Dermis microvascular lymphatic vessel endothelial cell (primary cell): ENCODE measurements at regions not wholly inside any gene's neighbourhood (a gene's known extent, or its start where the extent isn't known, plus 50 kb on each side); places are given as distances from the start of the nearest gene placed in this dataset.

Experiments used
- DNase-seq, 2 donors: peaks; one replicate each; pipeline versions ENCODE4 v3.0.0 to v3.0.0-alpha.2; 2010; ENCODE audit warnings: low read depth in 2 of 2

GRCh38 chr3:98966862-98967546 is 65.5 kb upstream of the DCBLD2 start:
- no peak for DNase-seq

GRCh38 chr3:98966434-98966833 is 64.9 kb upstream of the DCBLD2 start:
- DNase-seq = peak in 1 of 2 donors; percentile 53

- DNase-seq = no peak
Observed at GRCh38 chr3:98964784-98965183, 63.3 kb upstream of the DCBLD2 start.

- no peak for DNase-seq
Observed at GRCh38 chr3:98963546-98963945, 62.1 kb upstream of the DCBLD2 start.

- DNase-seq = no peak
Observed at GRCh38 chr3:98962951-98963350, 61.5 kb upstream of the DCBLD2 start.

- DNase-seq = peak in 1 of 2 donors; percentile 48
Observed at GRCh38 chr3:98962189-98962930, 60.9 kb upstream of the DCBLD2 start.

GRCh38 chr3:98961161-98962155 is 60.0 kb upstream of the DCBLD2 start:
- no peak for DNase-seq

GRCh38 chr3:98957681-98958080 is 56.2 kb upstream of the DCBLD2 start:
- DNase-seq = no peak

GRCh38 chr3:98956008-98956407 is 54.5 kb upstream of the DCBLD2 start:
- DNase-seq = no peak

GRCh38 chr3:98954791-98955604 is 53.5 kb upstream of the DCBLD2 start:
- no peak for DNase-seq

- no peak for DNase-seq
Observed at GRCh38 chr3:98954242-98954641, 52.7 kb upstream of the DCBLD2 start.

GRCh38 chr3:98952404-98952803 is 50.9 kb upstream of the DCBLD2 start:
- DNase-seq = no peak
